ENCODE measurements at regions not wholly inside any gene's neighbourhood (a gene's known extent, or its start where the extent isn't known, plus 50 kb on each side); places are given as distances from the start of the nearest gene placed in this dataset.

- TF ChIP-seq CTCF (IDR thresholded peaks at IDR 0.05) (no peak), POLR2AphosphoS5 (IDR thresholded peaks at IDR 0.05) (no peak)
Measured at GRCh38 chr17:68657576-68657975, 56.4 kb upstream of the FAM20A start.

All from transverse colon (tissue), 4 donors.